ENCODE measurements at regions not wholly inside any gene's neighbourhood (a gene's known extent, or its start where the extent isn't known, plus 50 kb on each side); places are given as distances from the start of the nearest gene placed in this dataset.

- Mint-ChIP-seq H3K9me3 (no peaks in the 10 kb centered on the region), H3K4me1 (ENCODE audit: low read depth) (no peaks in the 10 kb centered on the region), H3K36me3 (ENCODE audit: low read depth) (no peaks in the 10 kb centered on the region), H3K4me3 (no peak overlapping the region), H3K27me3 (ENCODE audit: insufficient read depth) (peaks cover 43% of the 10 kb centered on the region), H3K27ac (no peak overlapping the region)
- no peak for TF ChIP-seq CTCF (IDR thresholded peaks at IDR 0.05)
- DNase-seq: no peak
These were observed 104.2 kb upstream of the TARDBP start for GRCh38 chr1:10908266-10908665.

GRCh38 chr1:10909697-10910680, 102.5 kb upstream of the TARDBP start:
- Mint-ChIP-seq H3K27me3 (ENCODE audit: insufficient read depth) (peaks cover 57% of the 10 kb centered on the region), H3K36me3 (ENCODE audit: low read depth) (no peaks in the 10 kb centered on the region), H3K4me3 (no peak overlapping the region), H3K9me3 (no peaks in the 10 kb centered on the region), H3K4me1 (ENCODE audit: low read depth) (no peaks in the 10 kb centered on the region), H3K27ac (no peak overlapping the region)
- DNase-seq: no peak
- TF ChIP-seq CTCF (IDR thresholded peaks at IDR 0.05): peak; percentile 75

GRCh38 chr1:10910681-10911489, 101.6 kb upstream of the TARDBP start:
- no peaks in the 10 kb centered on the region for H3K4me1 Mint-ChIP-seq (ENCODE audit: low read depth)

GRCh38 chr1:10911490-10912166, 100.8 kb upstream of the TARDBP start:
- no peak overlapping the region for H3K4me3 Mint-ChIP-seq

More at GRCh38 chr1:10910681-10911489, 101.6 kb upstream of the TARDBP start:
- H3K36me3 Mint-ChIP-seq (ENCODE audit: low read depth): no peaks in the 10 kb centered on the region
- no peak for TF ChIP-seq CTCF (IDR thresholded peaks at IDR 0.05)
- DNase-seq: no peak
- no peak overlapping the region for H3K27ac Mint-ChIP-seq
- H3K4me3 Mint-ChIP-seq: no peak overlapping the region
- H3K27me3 Mint-ChIP-seq (ENCODE audit: insufficient read depth): peaks cover 57% of the 10 kb centered on the region
- H3K9me3 Mint-ChIP-seq: no peaks in the 10 kb centered on the region

More at GRCh38 chr1:10911490-10912166, 100.8 kb upstream of the TARDBP start:
- Mint-ChIP-seq H3K27me3 (ENCODE audit: insufficient read depth) (peaks cover 56% of the 10 kb centered on the region), H3K27ac (no peak overlapping the region), H3K4me1 (ENCODE audit: low read depth) (no peaks in the 10 kb centered on the region), H3K9me3 (no peaks in the 10 kb centered on the region), H3K36me3 (ENCODE audit: low read depth) (no peaks in the 10 kb centered on the region)
- no peak for DNase-seq
- no peak for TF ChIP-seq CTCF (IDR thresholded peaks at IDR 0.05)

Measured in HFFc6 (cell line).